Endothelial cell of umbilical vein (primary cell): ENCODE measurements at regions not wholly inside any gene's neighbourhood (a gene's known extent, or its start where the extent isn't known, plus 50 kb on each side); places are given as distances from the start of the nearest gene placed in this dataset.

ENCODE experiments used
- BruUV-seq: library from RNA; stranded (reverse); fragments of 400-500 nt; replicated peaks from 2 replicates; lab custom pipeline; 2021; lab: Mats Ljungman, UMichigan
- CTCF ChIA-PET: fragments of 300-600, 350-600 bp; sonication (Branson Sonifier 250); formaldehyde crosslinking; loops from one replicate; lab custom pipeline; 2021; ENCODE audit warnings: antibody characterized with exemption, inconsistent platforms; lab: Charles Lee
- POLR2A ChIA-PET: fragments of 300-600, 350-600 bp; sonication (Branson Sonifier 250); formaldehyde crosslinking; loops from one replicate; lab custom pipeline; 2021; ENCODE audit warnings: antibody characterized with exemption, inconsistent platforms; lab: Charles Lee
- DNase-seq: peaks from one replicate; pipeline ENCODE4 v3.0.0-alpha.2; 2011; ENCODE audit warnings: low read depth, low spot score
- FAIRE-seq: peaks from 2 replicates; lab custom pipeline; 2011; peaks lifted over from hg19 to GRCh38; lab: Jason Lieb, UNC
- H2AFZ ChIP-seq: 2 replicates; pipeline ENCODE4 v1.6.0; 2012; ENCODE audit warnings: low read depth, low read length, control low read depth, inconsistent platforms
- H3K27ac ChIP-seq: 2 replicates; pipeline ENCODE4 v1.5.1; 2011; ENCODE audit warnings: low read depth, mild to moderate bottlenecking, control low read depth, low read length, moderate library complexity; ENCODE audit not compliant: insufficient read depth
- H3K27me3 ChIP-seq, 2 experiments: 2 replicates each; pipeline versions ENCODE4 v1.6.0 to v1.6.1; 2011; ENCODE audit warnings: low read length in 2 of 2, mixed read lengths in 1 of 2; ENCODE audit not compliant: control insufficient read depth in 2 of 2, insufficient read depth in 2 of 2
- H3K36me3 ChIP-seq, 2 experiments: 2 replicates in 1 of 2; 3 replicates in 1 of 2; pipeline ENCODE4 v1.5.1; 2011; ENCODE audit warnings: low read length in 2 of 2, mild to moderate bottlenecking in 1 of 2, moderate library complexity in 1 of 2; ENCODE audit not compliant: control insufficient read depth in 2 of 2, insufficient read depth in 2 of 2; ENCODE audit errors: extremely low read depth in 1 of 2
- H3K4me1 ChIP-seq: 3 replicates; pipeline ENCODE4 v1.5.1; 2011; ENCODE audit warnings: mild to moderate bottlenecking, low read length; ENCODE audit not compliant: control insufficient read depth, insufficient read depth; ENCODE audit errors: extremely low read depth
- H3K4me2 ChIP-seq: 2 replicates; pipeline ENCODE4 v1.6.1; 2011; ENCODE audit warnings: low read length, control low read depth, mixed read lengths; ENCODE audit not compliant: insufficient read depth
- H3K4me3 ChIP-seq, 3 experiments: fragments of 200-600 bp in 1 of 3; sonication (generic), shearing (Covaris generic) in 1 of 3; replicated peaks in 1 of 3; 2 replicates each; pipeline ENCODE4 v1.5.1; 2011 to 2016; ENCODE audit warnings: control low read depth in 3 of 3, low read length in 3 of 3, mild to moderate bottlenecking in 2 of 3, inconsistent platforms in 1 of 3, low read depth in 1 of 3, moderate library complexity in 1 of 3; ENCODE audit not compliant: insufficient read depth in 1 of 3
- H3K79me2 ChIP-seq: 2 replicates; pipeline ENCODE4 v1.6.0; 2012; ENCODE audit warnings: low read length, inconsistent platforms; ENCODE audit not compliant: control insufficient read depth, insufficient read depth
- H3K9ac ChIP-seq: replicated peaks from 2 replicates; pipeline ENCODE3; 2011; ENCODE audit warnings: low read length, control low read depth; ENCODE audit not compliant: insufficient read depth; ENCODE audit errors: extremely low read depth
- H3K9me1 ChIP-seq: replicated peaks from 3 replicates; pipeline ENCODE4 v1.6.0; 2011; ENCODE audit warnings: mild to moderate bottlenecking, low read length; ENCODE audit not compliant: control insufficient read depth, insufficient read depth; ENCODE audit errors: extremely low read depth
- H3K9me3 ChIP-seq: replicated peaks from 2 replicates; pipeline ENCODE4 v1.5.1; 2012; ENCODE audit warnings: low read length, inconsistent platforms; ENCODE audit not compliant: control insufficient read depth, insufficient read depth
- H4K20me1 ChIP-seq: replicated peaks from 2 replicates; pipeline ENCODE3; 2011; ENCODE audit warnings: mild to moderate bottlenecking, low read length; ENCODE audit not compliant: control insufficient read depth, insufficient read depth; ENCODE audit errors: extremely low read depth
- EZH2 ChIP-seq: IDR thresholded peaks from 2 replicates; pipeline ENCODE4 v1.6.1; 2012; ENCODE audit warnings: borderline replicate concordance, low read depth, mild to moderate bottlenecking, moderate library complexity, low read length, inconsistent platforms; ENCODE audit not compliant: severe bottlenecking
- FOS ChIP-seq: IDR thresholded peaks from 2 replicates; pipeline ENCODE4 v1.6.1; 2011; ENCODE audit warnings: mild to moderate bottlenecking, low read length, moderate library complexity, borderline replicate concordance; ENCODE audit not compliant: insufficient read depth
- GATA2 ChIP-seq: IDR thresholded peaks from 2 replicates; pipeline ENCODE4 v1.7.0; 2011; ENCODE audit warnings: low read depth, mild to moderate bottlenecking, moderate library complexity, mixed read lengths, low read length; ENCODE audit not compliant: insufficient read length, insufficient read depth
- JUN ChIP-seq: IDR thresholded peaks from 2 replicates; pipeline ENCODE4 v1.6.1; 2011; ENCODE audit warnings: borderline replicate concordance, low read depth; ENCODE audit not compliant: insufficient read length, insufficient read depth
- MYC ChIP-seq: IDR thresholded peaks from one replicate; pipeline ENCODE4 v1.6.1; 2011; ENCODE audit warnings: mild to moderate bottlenecking, low read depth, low read length
- POLR2A ChIP-seq: IDR thresholded peaks from 2 replicates; pipeline ENCODE4 v1.6.1; 2012; ENCODE audit warnings: low read depth, mild to moderate bottlenecking, control low read depth, low read length
- POLR2AphosphoS5 ChIP-seq: IDR thresholded peaks from 2 replicates; pipeline ENCODE4 v1.6.1; 2012; ENCODE audit warnings: low read depth, mild to moderate bottlenecking, control low read depth, low read length, moderate library complexity; ENCODE audit not compliant: insufficient read depth
- dilution Hi-C: fragments of 300-500 bp; cut with MboI; formaldehyde crosslinking; loops from one replicate; pipeline ENCODE4 v1.15.0; 2019; ENCODE audit warnings: low sequenced_read_pairs; ENCODE audit not compliant: extremely low pct_ligation_motif_present
- intact Hi-C: fragments of 100-400 bp; cut with micrococcal nuclease; formaldehyde crosslinking; loops from one replicate; pipeline ENCODE4 v1.10.0; 2022
- TF ChIP-seq, protein P1 (sequence below), 2 donors: IDR thresholded peaks; 1 replicate in 1 of 2; 2 replicates in 1 of 2; pipeline ENCODE4 v1.5.1; 2011; ENCODE audit warnings: low read length in 2 of 2, mild to moderate bottlenecking in 2 of 2, moderate library complexity in 2 of 2, control low read depth in 1 of 2, inconsistent platforms in 1 of 2, low read depth in 1 of 2; ENCODE audit not compliant: insufficient read depth in 1 of 2; ENCODE audit errors: extremely low read depth in 1 of 2
- TF ChIP-seq, protein P2 (sequence below): IDR thresholded peaks from 2 replicates; pipeline ENCODE4 v1.6.1; 2011; ENCODE audit not compliant: insufficient read depth, insufficient read length

DNA sequence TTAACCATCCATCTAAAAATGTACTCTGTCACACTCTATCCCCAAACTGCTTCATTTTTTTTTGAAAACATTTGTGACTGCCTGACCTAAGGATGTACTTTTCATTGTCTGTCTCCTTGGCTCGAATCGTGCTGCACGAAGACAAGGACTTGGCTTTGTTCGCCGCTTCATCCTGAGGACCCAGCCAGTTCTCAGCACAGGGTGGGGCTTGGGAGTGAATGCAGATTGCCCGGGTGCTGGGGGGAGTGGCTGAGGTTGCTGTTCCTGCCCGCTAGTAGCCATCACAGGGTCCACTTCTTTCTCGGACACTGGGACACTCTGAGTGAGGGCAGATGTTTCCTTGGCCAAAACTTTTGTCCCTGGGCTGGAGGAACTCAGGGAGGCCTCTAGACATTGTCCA, 70.1 kb upstream of the CLCN4 start:
- no peak for TF ChIP-seq POLR2AphosphoS5
- peaks cover 0 to 3% of the 10 kb centered on the region in 2 experiments for H3K36me3 ChIP-seq
- no peak overlapping the region for H3K27ac ChIP-seq
- no peak overlapping the region for H3K4me2 ChIP-seq
- intact Hi-C loops, result no loop called here
- no peak overlapping the region for H3K9ac ChIP-seq
- H3K27me3 ChIP-seq, result no peaks in the 10 kb centered on the region
- H4K20me1 ChIP-seq, result no peaks in the 10 kb centered on the region
- H3K4me1 ChIP-seq, result peaks cover 52% of the 10 kb centered on the region
- no peak overlapping the region for H2AFZ ChIP-seq
- H3K9me1 ChIP-seq, result no peaks in the 10 kb centered on the region
- POLR2A ChIA-PET, result no interaction called here
- BruUV-seq, result no TSS peak
- H3K79me2 ChIP-seq, result peaks cover 19% of the 10 kb centered on the region
- CTCF ChIA-PET, result no interaction called here
- no peak overlapping the region for H3K4me3 ChIP-seq
- H3K9me3 ChIP-seq, result no peaks in the 10 kb centered on the region
- dilution Hi-C loops, result no loop called here
- FAIRE-seq (no peak), DNase-seq (no peak)

DNA sequence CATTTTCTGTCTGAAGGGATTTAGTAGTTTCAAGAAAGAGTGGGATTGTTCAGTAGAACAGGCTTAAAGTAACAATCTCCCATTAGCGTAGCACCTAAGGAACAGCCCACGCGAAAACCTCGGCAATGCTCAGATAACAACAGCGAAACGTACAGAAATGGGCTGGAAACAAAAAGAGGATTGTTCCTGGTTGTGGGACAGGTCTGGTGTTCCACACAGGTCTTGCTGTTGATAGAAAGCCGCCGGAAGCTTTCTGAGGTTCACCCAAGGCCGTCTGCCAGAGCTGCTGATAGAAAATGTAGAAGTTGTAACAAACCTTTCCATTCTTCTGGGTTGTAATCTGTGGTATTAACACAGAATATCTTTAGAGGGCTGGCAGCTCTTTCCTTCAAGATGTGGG, 69.4 kb upstream of the CLCN4 start:
- CTCF ChIA-PET, result no interaction called here

More for the DNA sequence above, 69.4 kb upstream of the CLCN4 start:
- H2AFZ ChIP-seq, result no peak overlapping the region
- H3K4me1 ChIP-seq, result peaks cover 48% of the 10 kb centered on the region
- H3K9ac ChIP-seq, result no peak overlapping the region
- H3K9me1 ChIP-seq, result no peaks in the 10 kb centered on the region
- no peak for TF ChIP-seq GATA2
- no peak for TF ChIP-seq POLR2AphosphoS5
- TF ChIP-seq JUN, result no peak
- TF ChIP-seq EZH2, result no peak
- TF ChIP-seq, protein P1, sequence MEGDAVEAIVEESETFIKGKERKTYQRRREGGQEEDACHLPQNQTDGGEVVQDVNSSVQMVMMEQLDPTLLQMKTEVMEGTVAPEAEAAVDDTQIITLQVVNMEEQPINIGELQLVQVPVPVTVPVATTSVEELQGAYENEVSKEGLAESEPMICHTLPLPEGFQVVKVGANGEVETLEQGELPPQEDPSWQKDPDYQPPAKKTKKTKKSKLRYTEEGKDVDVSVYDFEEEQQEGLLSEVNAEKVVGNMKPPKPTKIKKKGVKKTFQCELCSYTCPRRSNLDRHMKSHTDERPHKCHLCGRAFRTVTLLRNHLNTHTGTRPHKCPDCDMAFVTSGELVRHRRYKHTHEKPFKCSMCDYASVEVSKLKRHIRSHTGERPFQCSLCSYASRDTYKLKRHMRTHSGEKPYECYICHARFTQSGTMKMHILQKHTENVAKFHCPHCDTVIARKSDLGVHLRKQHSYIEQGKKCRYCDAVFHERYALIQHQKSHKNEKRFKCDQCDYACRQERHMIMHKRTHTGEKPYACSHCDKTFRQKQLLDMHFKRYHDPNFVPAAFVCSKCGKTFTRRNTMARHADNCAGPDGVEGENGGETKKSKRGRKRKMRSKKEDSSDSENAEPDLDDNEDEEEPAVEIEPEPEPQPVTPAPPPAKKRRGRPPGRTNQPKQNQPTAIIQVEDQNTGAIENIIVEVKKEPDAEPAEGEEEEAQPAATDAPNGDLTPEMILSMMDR (IDR thresholded peaks at IDR 0.05; ENCODE audit: extremely low read depth in 1 of 2, insufficient read depth in 1 of 2, low read depth in 1 of 2, low read length in 2 of 2), result no peak
- no peak for TF ChIP-seq FOS
- TF ChIP-seq, protein P2, sequence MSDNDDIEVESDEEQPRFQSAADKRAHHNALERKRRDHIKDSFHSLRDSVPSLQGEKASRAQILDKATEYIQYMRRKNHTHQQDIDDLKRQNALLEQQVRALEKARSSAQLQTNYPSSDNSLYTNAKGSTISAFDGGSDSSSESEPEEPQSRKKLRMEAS, result no peak
- TF ChIP-seq MYC, result no peak
- no peak for TF ChIP-seq POLR2A
- no peaks in the 10 kb centered on the region for H4K20me1 ChIP-seq
- no peak overlapping the region for H3K4me3 ChIP-seq
- peaks cover 17% of the 10 kb centered on the region for H3K79me2 ChIP-seq
- H3K27ac ChIP-seq, result no peak overlapping the region
- BruUV-seq, result no TSS peak
- POLR2A ChIA-PET, result no interaction called here
- H3K4me2 ChIP-seq, result no peak overlapping the region
- DNase-seq (no peak), FAIRE-seq (peak; percentile 67)
- H3K9me3 ChIP-seq, result no peaks in the 10 kb centered on the region
- no peaks in the 10 kb centered on the region for H3K27me3 ChIP-seq
- intact Hi-C loops (no loop called here), dilution Hi-C loops (no loop called here)
- H3K36me3 ChIP-seq, result peaks cover 0 to 6% of the 10 kb centered on the region in 2 experiments
